ENCODE measurements at regions not wholly inside any gene's neighbourhood (a gene's known extent, or its start where the extent isn't known, plus 50 kb on each side); places are given as distances from the start of the nearest gene placed in this dataset.

DNA sequence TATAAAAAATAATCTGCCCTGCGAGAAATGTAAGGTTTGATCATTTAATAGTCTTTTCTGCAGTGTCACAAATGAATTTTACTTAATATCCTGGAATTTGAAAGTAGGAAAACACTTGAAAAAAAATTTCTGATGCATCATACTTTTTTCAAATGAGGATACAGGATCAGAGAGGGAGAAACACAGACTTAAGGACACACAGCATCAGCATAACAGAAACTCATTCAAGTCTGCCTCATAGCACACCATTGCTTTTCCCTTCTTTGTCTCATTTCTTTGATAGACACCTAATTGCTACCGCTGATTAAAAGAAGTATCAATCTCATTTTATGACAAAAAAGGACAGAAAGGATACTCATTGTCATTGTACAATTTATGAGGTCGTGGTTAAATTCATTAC is 319.0 kb downstream of the TMEM114 start:
- no peak for DNase-seq

GRCh38 chr16:8262299-8262698 is 328.0 kb downstream of the TMEM114 start:
- DNase-seq, result no peak

DNA sequence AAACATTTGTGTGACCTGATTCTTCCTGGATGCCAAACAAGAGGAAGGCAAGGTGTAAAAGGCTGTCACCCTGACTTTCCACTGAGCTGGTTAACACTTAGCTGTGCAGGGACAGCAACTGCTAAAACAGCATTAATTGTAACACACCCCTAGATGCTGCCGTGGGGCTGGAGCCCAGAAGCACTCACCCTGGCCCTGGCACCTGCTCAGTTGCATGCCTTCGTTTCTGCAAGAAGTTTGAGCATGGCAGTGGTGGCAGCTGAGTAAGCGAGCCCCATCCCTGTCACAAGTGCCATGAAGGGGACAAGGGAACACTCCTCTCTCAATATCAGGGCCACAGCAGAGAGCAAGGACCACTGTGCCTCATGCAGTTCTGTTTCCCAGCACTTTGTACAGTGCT is 330.2 kb downstream of the TMEM114 start:
- no peak for DNase-seq

GRCh38 chr16:8258523-8258922 is 331.8 kb downstream of the TMEM114 start:
- no peak for DNase-seq

DNA sequence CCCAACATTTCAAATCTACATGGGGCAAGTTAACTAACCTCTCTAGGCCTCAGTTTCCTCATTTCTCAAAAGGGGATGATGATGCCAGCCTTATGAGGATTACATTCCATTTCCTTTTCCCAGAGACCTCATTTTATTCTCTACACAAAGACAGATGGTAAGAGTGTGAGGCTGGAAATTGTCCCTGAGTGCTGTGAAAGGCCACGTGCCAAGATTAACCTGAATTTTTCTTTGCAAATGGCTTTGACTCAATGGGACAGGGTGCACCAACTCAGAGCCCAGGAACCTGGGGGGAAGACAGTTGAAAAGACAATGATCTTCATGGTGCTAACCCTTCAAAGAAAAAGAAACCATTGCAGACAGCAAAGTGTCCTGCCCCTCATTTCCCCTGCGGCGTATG is 332.8 kb downstream of the TMEM114 start:
- no peak for DNase-seq

- no peak for DNase-seq
Observed at GRCh38 chr16:8254405-8254804, 335.9 kb downstream of the TMEM114 start.

DNA sequence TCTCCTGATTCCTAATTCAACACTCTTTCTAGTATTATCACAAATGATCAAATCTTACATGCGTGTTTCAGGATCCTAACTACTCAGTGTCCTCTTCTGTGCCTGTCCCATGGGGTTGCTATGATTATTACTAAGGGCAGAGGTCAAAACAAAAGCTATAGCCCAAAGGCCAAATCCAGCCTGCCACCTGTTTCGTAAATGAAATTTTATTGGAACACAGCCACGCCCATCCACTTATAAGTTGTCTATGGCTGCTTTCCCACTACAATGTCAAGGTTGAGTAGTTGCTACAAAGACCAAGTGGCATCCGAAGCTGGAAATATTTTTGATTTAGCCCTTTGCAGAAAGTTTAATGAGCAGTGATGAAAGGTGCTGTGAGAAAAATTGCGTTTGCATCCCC is 336.6 kb downstream of the TMEM114 start:
- no peak for DNase-seq

DNA sequence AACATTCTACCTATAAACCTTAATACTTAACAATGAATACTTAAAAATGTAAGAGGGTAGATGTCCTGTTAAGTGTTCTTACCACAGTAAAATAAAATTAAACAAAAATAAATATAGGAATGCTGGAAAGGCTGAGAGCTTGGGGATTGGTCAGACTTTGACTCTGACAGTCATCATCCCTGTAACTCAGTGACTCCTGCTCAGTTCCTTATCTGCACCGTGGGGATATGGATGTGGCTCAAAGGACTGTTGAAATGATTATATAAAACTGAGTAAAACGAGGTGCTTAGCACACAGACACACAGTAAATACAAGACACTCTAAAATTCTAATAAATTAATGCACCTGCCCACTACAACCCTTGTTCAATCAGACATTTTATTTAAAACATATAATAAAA is 338.6 kb downstream of the TMEM114 start:
- DNase-seq, result no peak

- DNase-seq, result no peak
Observed at GRCh38 chr16:8251298-8251697, 339.0 kb downstream of the TMEM114 start.

DNA sequence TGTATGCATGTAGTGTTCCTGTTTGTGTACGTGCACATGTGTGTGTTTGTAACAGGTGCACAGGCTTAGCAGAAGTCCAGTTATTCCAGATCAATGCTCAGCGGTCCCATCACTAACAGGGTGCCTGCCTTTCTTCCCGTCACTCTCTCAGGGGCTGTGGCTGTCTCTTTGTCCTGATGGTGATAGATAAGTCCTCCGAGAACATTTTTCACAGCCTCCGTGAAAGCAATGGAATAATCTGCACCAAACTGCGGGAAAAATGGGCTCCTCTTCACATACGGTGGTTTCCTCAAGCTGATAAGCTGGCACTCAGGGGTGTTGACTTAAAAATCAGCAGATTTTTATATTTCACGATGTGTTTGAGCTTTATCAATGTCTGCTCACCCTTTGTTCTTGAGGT is 342.3 kb downstream of the TMEM114 start:
- no peak for DNase-seq

GRCh38 chr16:8243981-8244380 is 346.3 kb downstream of the TMEM114 start:
- no peak for DNase-seq

GRCh38 chr16:8241408-8241807 is 348.9 kb downstream of the TMEM114 start:
- no peak for DNase-seq

- DNase-seq, result no peak
Observed at GRCh38 chr16:8239443-8239842, 350.9 kb downstream of the TMEM114 start.

DNA sequence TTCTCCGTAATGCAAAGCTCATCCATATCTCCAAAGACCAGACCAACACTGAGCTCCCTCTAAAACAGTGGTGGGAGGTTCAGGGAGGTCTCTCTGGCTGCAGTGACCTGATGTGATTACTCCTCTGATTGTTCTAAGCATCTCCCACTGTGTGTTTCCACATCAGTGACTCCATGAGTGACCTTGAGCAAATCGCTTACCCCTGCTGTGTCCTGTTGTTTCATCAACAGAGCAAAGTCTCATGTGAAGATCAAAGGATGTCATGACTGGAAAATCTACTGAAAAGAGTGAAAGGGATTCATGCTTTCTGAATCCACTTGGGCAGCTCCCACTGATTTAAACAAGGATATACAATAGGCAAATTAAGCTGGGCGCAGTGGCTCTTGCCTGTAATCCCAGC is 352.9 kb downstream of the TMEM114 start:
- DNase-seq, result no peak

GRCh38 chr16:8236816-8237215 is 353.5 kb downstream of the TMEM114 start:
- DNase-seq, result no peak

GRCh38 chr16:8230497-8230896 is 359.8 kb downstream of the TMEM114 start:
- no peak for DNase-seq

- DNase-seq, result no peak
Observed at GRCh38 chr16:8229011-8229520, 361.2 kb downstream of the TMEM114 start.

DNA sequence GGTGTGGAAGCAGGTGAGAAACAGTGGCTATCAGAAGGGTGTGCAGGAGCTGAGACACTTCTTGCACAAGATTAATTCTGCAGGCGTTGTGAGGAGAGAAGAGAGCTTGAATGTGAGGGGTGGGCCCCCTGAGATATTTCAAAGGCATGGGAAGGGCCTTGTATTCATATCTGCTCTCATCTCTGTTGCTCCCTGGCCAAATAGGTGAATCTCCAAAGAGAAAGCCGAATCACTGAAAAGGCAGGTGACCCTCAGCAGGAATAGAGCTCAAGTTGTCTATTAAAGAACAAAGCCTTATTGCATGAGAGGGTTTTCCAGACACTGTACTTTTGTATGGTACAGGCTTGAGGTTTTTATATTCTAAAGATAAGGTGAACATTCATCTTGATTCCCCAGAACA is 373.1 kb downstream of the TMEM114 start:
- no peak for DNase-seq

DNA sequence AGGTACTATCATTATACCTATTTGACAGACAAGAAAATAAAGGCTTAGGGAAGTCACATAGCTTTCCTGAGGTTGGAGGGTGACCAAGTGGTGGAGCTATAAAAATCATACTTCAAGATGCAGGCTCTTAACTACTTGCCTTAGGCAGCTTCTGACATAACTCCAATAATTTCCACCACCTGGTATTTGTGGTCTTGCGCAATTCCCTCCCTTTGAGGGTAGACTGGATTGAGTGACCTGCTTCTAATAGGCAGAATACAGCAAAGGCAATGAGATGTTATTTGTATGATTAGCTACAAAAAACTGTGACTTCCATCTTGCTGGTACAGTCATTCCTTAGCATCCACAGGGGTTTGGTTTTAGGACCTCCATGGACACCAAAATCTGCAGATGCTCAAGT is 385.5 kb downstream of the TMEM114 start:
- no peak for DNase-seq

- no peak for DNase-seq
Observed at GRCh38 chr16:8204096-8204495, 386.2 kb downstream of the TMEM114 start.

DNA sequence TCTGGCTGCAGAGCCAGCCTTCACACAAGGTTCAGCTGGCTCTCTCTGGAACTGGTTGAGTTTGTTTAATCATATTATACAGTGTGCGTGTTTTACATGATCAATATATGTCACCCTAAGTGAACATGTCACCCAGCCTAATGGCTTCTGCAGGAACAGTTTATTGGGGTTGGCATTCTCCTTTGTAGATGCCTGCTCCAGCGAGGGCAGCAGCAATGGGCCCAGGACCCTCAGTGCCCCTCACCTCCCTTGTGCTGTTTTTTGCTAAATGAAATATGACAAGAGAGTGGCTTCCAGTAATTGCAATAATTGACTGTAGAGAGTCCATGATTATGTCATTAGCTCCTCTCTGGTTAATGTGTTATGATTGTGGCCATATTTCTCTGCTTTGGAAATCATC is 387.2 kb downstream of the TMEM114 start:
- no peak for DNase-seq

GRCh38 chr16:8200839-8201238 is 389.5 kb downstream of the TMEM114 start:
- no peak for DNase-seq

GRCh38 chr16:8199390-8199789 is 390.9 kb downstream of the TMEM114 start:
- no peak for DNase-seq

- DNase-seq, result no peak
Observed at GRCh38 chr16:8194794-8195193, 395.5 kb downstream of the TMEM114 start.

GRCh38 chr16:8188841-8189240 is 401.5 kb downstream of the TMEM114 start:
- DNase-seq, result no peak

All from skin of body (tissue), 1 donor.